Activated CD4-positive, alpha-beta T cell treated with anti-CD3 and anti-CD28 coated beads, Interleukin-2, amount 10 ng/mL, durations not matched to agents 7 days and 5 days (primary cell): ENCODE measurements at regions not wholly inside any gene's neighbourhood (a gene's known extent, or its start where the extent isn't known, plus 50 kb on each side); places are given as distances from the start of the nearest gene placed in this dataset.

Experiments used
- CTCF ChIA-PET: fragments of 350-600 bp; sonication (Branson Sonifier 250); formaldehyde crosslinking; loops from one replicate; lab custom pipeline; 2021; ENCODE audit warnings: antibody characterized with exemption; lab: Charles Lee
- POLR2A ChIA-PET: fragments of 350-600 bp; sonication (Branson Sonifier 250); formaldehyde crosslinking; loops from one replicate; lab custom pipeline; 2021; ENCODE audit warnings: antibody characterized with exemption; lab: Charles Lee
- DNase-seq: peaks from one replicate; pipeline ENCODE4 v3.0.0-alpha.2; 2020
- H3K27ac Mint-ChIP-seq: one replicate; pipeline ENCODE4 v1.8.0; 2021; ENCODE audit warnings: mild to moderate bottlenecking, moderate library complexity, mixed read lengths
- H3K27me3 Mint-ChIP-seq: one replicate; pipeline ENCODE4 v1.8.0; 2021; ENCODE audit warnings: mixed read lengths
- H3K36me3 Mint-ChIP-seq: one replicate; pipeline ENCODE4 v1.8.0; 2021; ENCODE audit warnings: low read depth, mixed read lengths
- H3K4me1 Mint-ChIP-seq: one replicate; pipeline ENCODE4 v1.8.0; 2021; ENCODE audit warnings: mixed read lengths
- H3K4me3 Mint-ChIP-seq: one replicate; pipeline ENCODE4 v1.8.0; 2021; ENCODE audit warnings: mild to moderate bottlenecking, moderate library complexity, mixed read lengths
- H3K9me3 Mint-ChIP-seq: one replicate; pipeline ENCODE4 v1.8.0; 2021; ENCODE audit warnings: mixed read lengths

GRCh38 chr10:78779339-78779955 is 289.3 kb upstream of the ZMIZ1 start:
- ChIA-PET POLR2A (no interaction called here), CTCF (interaction anchor here (1.4 kb wide), 1 partner anchor 14 kb away, joined by 3 read pairs; no protein-coding TSS in a partner anchor)
- Mint-ChIP-seq H3K9me3 (no peaks in the 10 kb centered on the region), H3K4me1 (no peaks in the 10 kb centered on the region), H3K36me3 (no peaks in the 10 kb centered on the region), H3K4me3 (no peak overlapping the region), H3K27me3 (peaks cover 5% of the 10 kb centered on the region), H3K27ac (no peak overlapping the region)
- DNase-seq: no peak

- Mint-ChIP-seq H3K9me3 (no peaks in the 10 kb centered on the region), H3K36me3 (no peaks in the 10 kb centered on the region), H3K27ac (no peak overlapping the region), H3K4me3 (no peak overlapping the region), H3K4me1 (no peaks in the 10 kb centered on the region), H3K27me3 (peaks cover 5% of the 10 kb centered on the region)
- POLR2A ChIA-PET: no interaction called here
- no peak for DNase-seq
- CTCF ChIA-PET: interaction anchor here (1.0 to 1.4 kb wide), 2 partner anchors 13 to 26 kb away, joined by 3 read pairs; no protein-coding TSS in a partner anchor
These were observed 288.2 kb upstream of the ZMIZ1 start for GRCh38 chr10:78780551-78780961.

- Mint-ChIP-seq H3K9me3 (no peaks in the 10 kb centered on the region), H3K4me1 (no peaks in the 10 kb centered on the region), H3K27me3 (peaks cover 5% of the 10 kb centered on the region), H3K27ac (peak overlapping the region; percentile 43), H3K36me3 (no peaks in the 10 kb centered on the region), H3K4me3 (no peak overlapping the region)
- POLR2A ChIA-PET: no interaction called here
- CTCF ChIA-PET: interaction anchor here (1.0 to 1.4 kb wide), 2 partner anchors 12 to 27 kb away, joined by 3 read pairs; no protein-coding TSS in a partner anchor
- no peak for DNase-seq
These were observed 287.4 kb upstream of the ZMIZ1 start for GRCh38 chr10:78781251-78781913.

DNA sequence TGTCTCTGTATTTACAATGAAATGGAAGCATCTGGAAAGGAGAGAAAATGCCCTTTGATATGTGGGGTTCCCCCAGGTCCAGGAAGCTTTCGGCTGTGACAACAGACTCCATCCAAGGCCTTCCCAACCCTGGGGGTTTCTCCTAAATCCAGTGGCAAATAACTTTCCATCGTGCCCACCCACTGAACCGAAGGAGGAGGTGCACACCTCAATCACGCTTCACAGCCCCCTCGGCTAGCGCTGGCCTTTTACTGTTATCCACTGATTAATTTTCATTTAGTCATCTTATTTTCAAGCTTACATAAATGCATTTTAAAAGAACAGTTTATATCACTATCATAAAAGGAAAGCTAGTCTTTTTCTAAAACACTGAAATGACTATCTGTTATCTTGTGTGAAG is 286.8 kb upstream of the ZMIZ1 start:
- ChIA-PET CTCF (interaction anchor here (1.0 kb wide), 1 partner anchor 414 kb away, joined by 4 read pairs; no protein-coding TSS in a partner anchor), POLR2A (no interaction called here)
- no peaks in the 10 kb centered on the region for H3K36me3 Mint-ChIP-seq
- DNase-seq: no peak
- no peak overlapping the region for H3K4me3 Mint-ChIP-seq
- no peak overlapping the region for H3K27ac Mint-ChIP-seq
- peaks cover 5% of the 10 kb centered on the region for H3K27me3 Mint-ChIP-seq
- H3K4me1 Mint-ChIP-seq: no peaks in the 10 kb centered on the region
- H3K9me3 Mint-ChIP-seq: no peaks in the 10 kb centered on the region

- H3K9me3 Mint-ChIP-seq: no peaks in the 10 kb centered on the region
- no peak overlapping the region for H3K27ac Mint-ChIP-seq
- H3K4me1 Mint-ChIP-seq: no peaks in the 10 kb centered on the region
- CTCF ChIA-PET: interaction anchor here (1.0 kb wide), 1 partner anchor 414 kb away, joined by 4 read pairs; no protein-coding TSS in a partner anchor
- no peak overlapping the region for H3K4me3 Mint-ChIP-seq
- no peaks in the 10 kb centered on the region for H3K36me3 Mint-ChIP-seq
- DNase-seq: no peak
- POLR2A ChIA-PET: no interaction called here
- H3K27me3 Mint-ChIP-seq: peaks cover 6% of the 10 kb centered on the region
These were observed 286.3 kb upstream of the ZMIZ1 start for GRCh38 chr10:78782441-78782840.

DNA sequence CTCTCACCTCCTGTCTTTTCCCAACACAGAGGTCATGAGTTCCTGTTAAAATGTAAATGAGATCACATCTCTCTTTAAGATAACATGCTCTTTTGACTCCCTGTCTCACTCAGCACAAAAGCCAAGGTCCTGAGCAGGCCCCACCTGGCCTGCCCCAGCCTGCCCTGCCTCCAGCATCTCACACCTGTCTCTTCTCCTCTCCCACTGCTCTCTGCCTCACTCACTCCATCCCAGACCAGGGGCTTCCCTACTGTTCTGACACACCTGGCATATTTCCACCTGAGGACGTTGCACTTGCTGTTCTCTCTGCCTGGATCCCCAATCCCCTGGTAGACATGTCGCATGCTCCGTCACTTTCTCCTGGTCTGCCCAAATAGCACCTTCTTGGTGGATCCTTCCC is 285.0 kb upstream of the ZMIZ1 start:
- ChIA-PET POLR2A (no interaction called here), CTCF (no interaction called here)
- Mint-ChIP-seq H3K27ac (no peak overlapping the region), H3K27me3 (peaks cover 12% of the 10 kb centered on the region), H3K4me3 (no peak overlapping the region), H3K4me1 (no peaks in the 10 kb centered on the region), H3K9me3 (no peaks in the 10 kb centered on the region), H3K36me3 (no peaks in the 10 kb centered on the region)
- no peak for DNase-seq

DNA sequence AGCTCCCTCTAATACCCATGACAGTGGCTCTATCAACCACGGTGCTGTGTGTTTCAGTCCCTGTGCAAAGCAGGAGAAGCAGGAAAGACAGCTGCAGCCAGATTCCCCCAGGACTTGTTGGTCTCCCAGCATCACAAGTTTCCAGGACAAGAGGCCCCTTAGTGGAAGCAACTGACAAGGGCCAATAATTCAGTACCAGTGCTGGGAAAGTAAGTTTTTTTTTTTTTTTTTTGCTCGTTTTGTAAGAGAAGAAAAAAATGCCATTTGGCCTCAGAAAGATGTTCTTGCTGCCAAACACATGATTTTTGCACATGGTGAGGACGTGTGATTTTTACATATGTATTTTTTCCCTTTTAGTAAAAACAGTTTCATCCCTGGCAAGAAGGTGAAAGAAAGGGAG is 284.2 kb upstream of the ZMIZ1 start:
- ChIA-PET POLR2A (no interaction called here), CTCF (no interaction called here)
- no peak overlapping the region for H3K27ac Mint-ChIP-seq
- peaks cover 16% of the 10 kb centered on the region for H3K27me3 Mint-ChIP-seq
- H3K4me1 Mint-ChIP-seq: no peaks in the 10 kb centered on the region
- H3K4me3 Mint-ChIP-seq: no peak overlapping the region
- H3K36me3 Mint-ChIP-seq: no peaks in the 10 kb centered on the region
- DNase-seq: no peak
- H3K9me3 Mint-ChIP-seq: no peaks in the 10 kb centered on the region

- no peaks in the 10 kb centered on the region for H3K36me3 Mint-ChIP-seq
- no peaks in the 10 kb centered on the region for H3K4me1 Mint-ChIP-seq
- no peaks in the 10 kb centered on the region for H3K9me3 Mint-ChIP-seq
- DNase-seq: no peak
- H3K27ac Mint-ChIP-seq: no peak overlapping the region
- no peak overlapping the region for H3K4me3 Mint-ChIP-seq
- peaks cover 16% of the 10 kb centered on the region for H3K27me3 Mint-ChIP-seq
- ChIA-PET POLR2A (no interaction called here), CTCF (no interaction called here)
These were observed 283.7 kb upstream of the ZMIZ1 start for GRCh38 chr10:78785066-78785465.

- Mint-ChIP-seq H3K4me1 (no peaks in the 10 kb centered on the region), H3K27ac (no peak overlapping the region), H3K27me3 (peaks cover 16% of the 10 kb centered on the region), H3K36me3 (no peaks in the 10 kb centered on the region), H3K9me3 (no peaks in the 10 kb centered on the region), H3K4me3 (no peak overlapping the region)
- no peak for DNase-seq
- ChIA-PET POLR2A (no interaction called here), CTCF (no interaction called here)
These were observed 282.8 kb upstream of the ZMIZ1 start for GRCh38 chr10:78785991-78786390.

DNA sequence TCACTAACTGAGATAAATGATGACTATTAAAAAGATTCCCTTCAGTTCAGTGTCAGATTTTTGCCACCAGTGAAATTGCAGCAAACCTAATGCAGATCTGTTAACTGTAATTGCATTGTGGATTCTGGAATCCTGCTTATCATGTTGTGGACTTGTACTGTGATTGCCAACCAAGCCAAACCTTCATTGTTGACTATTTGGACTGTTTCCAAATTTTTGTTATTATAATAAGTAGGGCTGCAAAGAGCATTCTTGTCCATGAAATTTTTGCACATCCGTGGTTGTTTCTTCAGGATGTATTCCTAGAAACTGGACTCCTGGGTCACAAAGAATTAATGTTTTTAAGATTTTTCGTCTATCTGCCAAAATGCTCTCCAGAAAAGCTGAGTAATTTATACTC is 281.6 kb upstream of the ZMIZ1 start:
- H3K36me3 Mint-ChIP-seq: no peaks in the 10 kb centered on the region
- no peaks in the 10 kb centered on the region for H3K9me3 Mint-ChIP-seq
- H3K4me1 Mint-ChIP-seq: no peaks in the 10 kb centered on the region
- POLR2A ChIA-PET: no interaction called here
- no peak overlapping the region for H3K4me3 Mint-ChIP-seq
- peaks cover 19% of the 10 kb centered on the region for H3K27me3 Mint-ChIP-seq
- CTCF ChIA-PET: no interaction called here
- DNase-seq: no peak
- no peak overlapping the region for H3K27ac Mint-ChIP-seq

- no peak overlapping the region for H3K4me3 Mint-ChIP-seq
- H3K36me3 Mint-ChIP-seq: no peaks in the 10 kb centered on the region
- H3K9me3 Mint-ChIP-seq: no peaks in the 10 kb centered on the region
- H3K27ac Mint-ChIP-seq: no peak overlapping the region
- H3K27me3 Mint-ChIP-seq: peaks cover 3% of the 10 kb centered on the region
- ChIA-PET POLR2A (no interaction called here), CTCF (interaction anchor here (1.1 to 1.8 kb wide), 2 partner anchors 8 to 23 kb away, joined by 3 to 4 read pairs; no protein-coding TSS in a partner anchor)
- H3K4me1 Mint-ChIP-seq: no peaks in the 10 kb centered on the region
- DNase-seq: no peak
These were observed 273.9 kb upstream of the ZMIZ1 start for GRCh38 chr10:78794736-78795455.

DNA sequence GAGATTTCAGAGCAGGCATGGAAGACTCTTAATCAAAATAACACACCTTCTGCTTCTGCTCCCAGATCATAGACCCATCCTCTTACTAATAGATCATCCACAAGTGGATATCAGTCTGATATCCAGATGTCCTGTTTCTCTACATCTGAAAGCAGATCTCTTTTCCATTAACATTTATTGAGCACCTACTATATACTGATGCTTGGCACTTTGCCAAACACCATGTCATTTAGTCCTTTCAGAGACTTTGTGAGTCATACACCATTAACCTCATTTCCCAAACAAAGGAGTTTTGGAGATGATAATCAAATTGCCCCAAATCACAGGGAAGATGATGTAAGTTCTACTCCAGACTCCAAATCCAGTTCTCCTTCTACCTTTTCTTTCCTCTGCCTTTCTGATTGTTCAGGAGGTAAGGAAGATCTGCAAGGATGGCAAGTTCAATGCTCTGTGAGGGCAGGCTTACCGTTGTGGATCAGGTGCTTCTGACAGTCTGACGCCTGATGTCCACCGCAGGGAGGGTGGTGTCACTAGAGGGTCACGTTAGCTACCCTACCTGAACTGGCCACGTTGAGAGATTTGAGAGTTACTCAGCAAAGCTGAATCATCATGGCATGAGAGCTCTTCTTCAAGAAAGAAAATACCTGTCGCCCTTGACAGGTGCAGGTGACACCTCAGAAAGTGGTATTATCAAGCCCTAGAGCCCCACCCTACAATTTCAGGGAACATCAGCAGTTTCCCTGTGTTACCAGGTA is 269.6 kb upstream of the ZMIZ1 start:
- ChIA-PET POLR2A (no interaction called here), CTCF (no interaction called here)
- Mint-ChIP-seq H3K27me3 (peaks cover 4% of the 10 kb centered on the region), H3K4me3 (no peak overlapping the region), H3K27ac (no peak overlapping the region), H3K9me3 (no peaks in the 10 kb centered on the region), H3K4me1 (no peaks in the 10 kb centered on the region), H3K36me3 (no peaks in the 10 kb centered on the region)
- no peak for DNase-seq
